Trophoblast cell (in vitro differentiated cells and primary cell): ENCODE measurements at regions not wholly inside any gene's neighbourhood (a gene's known extent, or its start where the extent isn't known, plus 50 kb on each side); places are given as distances from the start of the nearest gene placed in this dataset.

ENCODE experiments used
- DNase-seq, 2 donors: peaks; one replicate each; pipeline ENCODE4 v3.0.0-alpha.2; 2016
- H2AFZ ChIP-seq: 2 replicates; pipeline ENCODE4 v1.6.1; 2013; ENCODE audit warnings: low read length, moderate library complexity, mild to moderate bottlenecking; ENCODE audit not compliant: insufficient read depth, poor library complexity
- H2AK5ac ChIP-seq: 2 replicates; pipeline ENCODE4 v1.6.1; 2013; ENCODE audit warnings: mild to moderate bottlenecking, low read length
- H2BK120ac ChIP-seq: 2 replicates; pipeline ENCODE4 v1.6.1; 2013; ENCODE audit warnings: low read length, mild to moderate bottlenecking, moderate library complexity; ENCODE audit not compliant: insufficient read depth, poor library complexity
- H2BK12ac ChIP-seq: 2 replicates; pipeline ENCODE4 v1.6.1; 2013; ENCODE audit warnings: mild to moderate bottlenecking, low read length, moderate library complexity
- H2BK5ac ChIP-seq: 2 replicates; pipeline ENCODE4 v1.6.1; 2013; ENCODE audit warnings: low read length, low read depth, moderate library complexity, mild to moderate bottlenecking; ENCODE audit not compliant: poor library complexity
- H3K14ac ChIP-seq: 2 replicates; pipeline ENCODE4 v1.6.1; 2013; ENCODE audit warnings: mild to moderate bottlenecking, low read length
- H3K18ac ChIP-seq: 2 replicates; pipeline ENCODE4 v1.6.1; 2013; ENCODE audit warnings: mild to moderate bottlenecking, low read length
- H3K23ac ChIP-seq: 2 replicates; pipeline ENCODE4 v1.6.1; 2013; ENCODE audit warnings: low read length
- H3K27ac ChIP-seq: 2 replicates; pipeline ENCODE4 v1.5.1; 2013; ENCODE audit warnings: low read depth, mild to moderate bottlenecking, inconsistent platforms, low read length, moderate library complexity
- H3K27me3 ChIP-seq: 2 replicates; pipeline ENCODE4 v1.6.1; 2013; ENCODE audit warnings: inconsistent platforms, mild to moderate bottlenecking, low read length, moderate library complexity; ENCODE audit not compliant: insufficient read depth
- H3K36me3 ChIP-seq, 2 experiments: 1 replicate in 1 of 2; 2 replicates in 1 of 2; pipeline ENCODE4 v1.6.1; 2013; ENCODE audit warnings: low read length in 2 of 2, mild to moderate bottlenecking in 2 of 2, moderate library complexity in 1 of 2; ENCODE audit not compliant: insufficient read depth in 2 of 2, control insufficient read depth in 1 of 2
- H3K4ac ChIP-seq: 2 replicates; pipeline ENCODE4 v1.6.1; 2013; ENCODE audit warnings: low read depth, mild to moderate bottlenecking, low read length, moderate library complexity
- H3K4me1 ChIP-seq, 2 experiments: 1 replicate in 1 of 2; 2 replicates in 1 of 2; pipeline ENCODE4 v1.6.1; 2013; ENCODE audit warnings: low read length in 2 of 2, mild to moderate bottlenecking in 2 of 2, moderate library complexity in 1 of 2; ENCODE audit not compliant: insufficient read depth in 2 of 2, control insufficient read depth in 1 of 2
- H3K4me2 ChIP-seq: 2 replicates; pipeline ENCODE4 v1.6.1; 2013; ENCODE audit warnings: inconsistent platforms, mild to moderate bottlenecking, low read length, moderate library complexity
- H3K4me3 ChIP-seq: 2 replicates; pipeline ENCODE4 v1.5.1; 2013; ENCODE audit warnings: mild to moderate bottlenecking, low read depth, low read length, inconsistent platforms
- H3K79me1 ChIP-seq: one replicate; pipeline ENCODE4 v1.6.1; 2013; ENCODE audit warnings: low read length
- H3K79me2 ChIP-seq: 2 replicates; pipeline ENCODE4 v1.6.1; 2013; ENCODE audit warnings: low read length, mild to moderate bottlenecking; ENCODE audit not compliant: control insufficient read depth, insufficient read depth, poor library complexity
- H3K9ac ChIP-seq: 2 replicates; pipeline ENCODE4 v1.6.1; 2013; ENCODE audit warnings: mild to moderate bottlenecking, low read length
- H3K9me3 ChIP-seq: 2 replicates; pipeline ENCODE4 v1.6.1; 2013; ENCODE audit warnings: low read depth, mild to moderate bottlenecking, control low read depth, inconsistent platforms, low read length; ENCODE audit not compliant: insufficient read depth
- H4K12ac ChIP-seq: 2 replicates; pipeline ENCODE4 v1.6.1; 2013; ENCODE audit warnings: low read depth, mild to moderate bottlenecking, low read length, moderate library complexity
- H4K8ac ChIP-seq: 2 replicates; pipeline ENCODE4 v1.6.1; 2013; ENCODE audit warnings: low read depth, mild to moderate bottlenecking, low read length, moderate library complexity
- H4K91ac ChIP-seq: one replicate; pipeline ENCODE4 v1.6.1; 2013; ENCODE audit warnings: low read depth, mild to moderate bottlenecking, low read length, moderate library complexity
- WGBS: extraction: QIAGEN DNeasy Blood & Tissue Kit; methylation state at CpG from one replicate; pipeline ENCODE4 v1.1.7; 2013; ENCODE audit warnings: missing lambda C conversion rate; ENCODE audit not compliant: insufficient read length, insufficient coverage; ENCODE audit errors: extremely low coverage; 5-methylcytosine and 5-hydroxymethylcytosine counted together

DNA sequence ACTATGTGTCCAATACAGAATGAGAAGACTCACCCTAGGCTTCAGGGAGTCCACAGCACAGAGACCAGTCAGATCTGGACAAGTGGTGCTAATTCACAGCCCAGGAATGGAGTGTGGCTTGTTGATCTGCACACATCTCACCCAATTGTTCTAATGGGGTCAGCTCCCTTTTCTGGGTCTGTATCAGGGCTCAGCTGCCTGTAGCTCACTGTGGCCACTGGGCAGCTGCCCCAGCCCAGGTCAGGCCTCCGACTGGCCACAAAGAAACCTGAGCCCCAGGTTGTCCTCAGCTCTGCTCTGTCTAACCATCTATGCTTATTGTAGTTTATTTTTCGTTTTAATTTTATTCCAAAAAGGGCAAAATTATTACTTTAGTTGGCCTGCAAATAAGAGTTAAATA lies 202.3 kb upstream of the RAB6C start:
- Histone ChIP-seq H2BK5ac (no peak overlapping the region), H3K14ac (no peak overlapping the region), H4K91ac (no peak overlapping the region), H3K4ac (no peak overlapping the region), H3K4me1 (peaks cover 0 to 3% of the 10 kb centered on the region in 2 experiments), H4K8ac (no peak overlapping the region), H3K36me3 (no peaks in the 10 kb centered on the region), H3K4me2 (no peak overlapping the region), H4K12ac (no peak overlapping the region), H3K23ac (no peak overlapping the region), H3K79me1 (no peaks in the 10 kb centered on the region), H3K79me2 (no peaks in the 10 kb centered on the region), H3K27ac (no peak overlapping the region), H3K27me3 (no peaks in the 10 kb centered on the region), H2BK12ac (no peak overlapping the region), H3K9me3 (no peaks in the 10 kb centered on the region), H3K18ac (no peak overlapping the region), H2AK5ac (no peak overlapping the region), H3K9ac (no peak overlapping the region), H2BK120ac (no peak overlapping the region), H2AFZ (no peak overlapping the region), H3K4me3 (no peak overlapping the region)
- DNase-seq: no peak
- no CpG with 5 or more reads among the region's 2 CpGs for WGBS

DNA sequence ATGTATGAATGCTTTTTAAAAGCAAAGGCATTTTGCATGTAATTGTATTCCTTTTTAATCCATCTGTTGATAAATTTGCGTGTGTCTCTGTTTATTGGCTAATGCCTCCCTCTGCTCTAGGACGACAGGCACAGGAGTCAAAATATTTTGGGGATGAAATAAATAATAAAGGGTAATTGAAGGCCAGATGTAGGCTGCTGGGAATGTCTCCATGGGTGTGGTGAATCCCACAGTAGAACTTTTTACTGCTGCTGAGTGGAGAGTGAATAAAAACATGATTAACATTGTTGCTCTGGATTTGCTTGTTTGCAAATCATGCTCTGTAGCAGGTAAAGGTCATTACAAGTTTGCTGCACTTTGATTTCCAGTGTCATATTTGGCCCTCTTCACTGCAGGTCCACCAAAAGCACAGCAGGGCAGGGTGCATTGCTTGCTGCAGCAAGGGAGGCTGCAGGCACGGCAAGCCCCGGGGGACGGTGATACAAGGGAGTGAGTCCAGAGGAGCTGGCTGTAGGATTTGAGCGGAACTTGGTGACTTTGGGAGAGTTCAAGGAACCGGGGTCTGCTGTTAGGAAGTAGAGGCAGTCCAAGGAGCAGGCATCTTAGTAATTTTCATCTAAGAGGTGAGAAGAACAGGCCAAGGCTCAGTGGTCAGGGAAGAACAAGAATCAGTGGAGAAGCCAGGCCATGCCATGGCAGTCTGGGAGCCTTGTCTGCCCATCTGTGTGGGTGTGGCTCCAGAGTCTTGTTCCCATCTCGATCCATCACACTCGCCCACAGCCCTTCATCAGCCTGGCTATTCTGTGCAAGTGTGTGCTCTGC lies 201.5 kb upstream of the RAB6C start:
- Histone ChIP-seq H2BK120ac (no peak overlapping the region), H2BK12ac (no peak overlapping the region), H4K8ac (no peak overlapping the region), H3K27me3 (no peaks in the 10 kb centered on the region), H2BK5ac (no peak overlapping the region), H3K9ac (no peak overlapping the region), H4K12ac (no peak overlapping the region), H4K91ac (no peak overlapping the region), H3K79me1 (no peaks in the 10 kb centered on the region), H3K4me3 (no peak overlapping the region), H3K14ac (no peak overlapping the region), H2AK5ac (no peak overlapping the region), H3K18ac (no peak overlapping the region), H3K36me3 (no peaks in the 10 kb centered on the region), H3K9me3 (no peaks in the 10 kb centered on the region), H2AFZ (no peak overlapping the region), H3K79me2 (no peaks in the 10 kb centered on the region), H3K4me2 (no peak overlapping the region), H3K27ac (no peak overlapping the region), H3K4me1 (peaks cover 0 to 3% of the 10 kb centered on the region in 2 experiments), H3K4ac (no peak overlapping the region), H3K23ac (no peak overlapping the region)
- no CpG with 5 or more reads among the region's 9 CpGs for WGBS
- DNase-seq: no peak

DNA sequence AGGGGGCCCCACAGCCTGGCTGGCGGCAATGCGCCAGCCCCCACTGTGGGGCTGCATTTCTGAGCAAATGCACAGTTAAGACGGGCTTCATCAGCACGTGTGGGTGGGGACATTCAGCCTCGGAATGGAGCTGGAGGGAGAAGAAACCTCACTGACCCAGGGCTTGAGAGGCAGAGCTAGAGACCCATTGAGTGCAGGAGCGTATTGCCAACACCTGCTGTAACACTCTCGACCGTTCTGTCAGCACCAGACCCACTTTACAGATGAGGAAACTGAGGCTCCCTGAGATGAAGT lies 200.9 kb upstream of the RAB6C start:
- H3K14ac ChIP-seq: no peak overlapping the region
- no CpG with 5 or more reads among the region's 8 CpGs for WGBS
- no peak overlapping the region for H3K23ac ChIP-seq
- H3K9me3 ChIP-seq: no peaks in the 10 kb centered on the region
- H3K27ac ChIP-seq: no peak overlapping the region
- no peak overlapping the region for H3K4me2 ChIP-seq
- no peak overlapping the region for H3K4me3 ChIP-seq
- H2AFZ ChIP-seq: no peak overlapping the region
- peaks cover 0 to 3% of the 10 kb centered on the region in 2 experiments for H3K4me1 ChIP-seq
- no peaks in the 10 kb centered on the region for H3K79me1 ChIP-seq
- no peak overlapping the region for H2AK5ac ChIP-seq
- no peak overlapping the region for H3K18ac ChIP-seq
- no peak overlapping the region for H4K8ac ChIP-seq
- no peak overlapping the region for H3K4ac ChIP-seq
- H3K36me3 ChIP-seq: no peaks in the 10 kb centered on the region
- H4K12ac ChIP-seq: no peak overlapping the region
- DNase-seq: no peak
- no peak overlapping the region for H3K9ac ChIP-seq
- no peaks in the 10 kb centered on the region for H3K27me3 ChIP-seq
- H2BK5ac ChIP-seq: no peak overlapping the region
- H2BK12ac ChIP-seq: no peak overlapping the region
- H2BK120ac ChIP-seq: no peak overlapping the region
- H3K79me2 ChIP-seq: no peaks in the 10 kb centered on the region
- H4K91ac ChIP-seq: no peak overlapping the region

DNA sequence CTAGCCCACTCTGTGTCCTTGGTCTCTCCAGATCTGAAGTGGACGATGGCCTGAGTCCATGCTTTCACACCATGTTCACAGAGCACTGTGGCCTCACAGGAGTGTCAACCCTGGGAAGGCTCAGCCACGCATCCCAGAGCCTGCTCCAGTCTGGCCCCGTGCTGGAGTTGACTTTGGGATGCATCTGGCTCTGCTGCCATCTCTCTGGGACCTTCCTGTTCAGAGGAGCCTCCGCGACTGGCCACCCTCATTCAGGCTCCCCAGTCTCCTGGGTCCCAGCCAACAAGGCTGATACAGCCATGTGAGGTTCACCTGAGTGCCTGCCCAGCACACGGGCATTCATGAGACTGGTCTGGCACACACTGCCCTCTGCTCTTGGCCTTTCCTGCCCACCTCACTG lies 199.7 kb upstream of the RAB6C start:
- no peaks in the 10 kb centered on the region for H3K27me3 ChIP-seq
- no peak overlapping the region for H2AK5ac ChIP-seq
- H4K12ac ChIP-seq: no peak overlapping the region
- H3K27ac ChIP-seq: no peak overlapping the region
- no peak overlapping the region for H3K18ac ChIP-seq
- H3K4me2 ChIP-seq: no peak overlapping the region
- no peaks in the 10 kb centered on the region for H3K79me2 ChIP-seq
- no peak overlapping the region for H3K23ac ChIP-seq
- H2BK12ac ChIP-seq: no peak overlapping the region
- H3K14ac ChIP-seq: no peak overlapping the region
- H3K4me3 ChIP-seq: no peak overlapping the region
- no peaks in the 10 kb centered on the region for H3K36me3 ChIP-seq
- no peak overlapping the region for H4K8ac ChIP-seq
- no peaks in the 10 kb centered on the region for H3K9me3 ChIP-seq
- H4K91ac ChIP-seq: no peak overlapping the region
- H3K4ac ChIP-seq: no peak overlapping the region
- peaks cover 0 to 3% of the 10 kb centered on the region in 2 experiments for H3K4me1 ChIP-seq
- no peak overlapping the region for H3K9ac ChIP-seq
- WGBS: no CpG with 5 or more reads among the region's 6 CpGs
- H2BK5ac ChIP-seq: no peak overlapping the region
- no peak overlapping the region for H2BK120ac ChIP-seq
- no peak for DNase-seq
- no peaks in the 10 kb centered on the region for H3K79me1 ChIP-seq
- H2AFZ ChIP-seq: no peak overlapping the region
